Inflammatory macrophage (primary cell): ENCODE measurements at regions not wholly inside any gene's neighbourhood (a gene's known extent, or its start where the extent isn't known, plus 50 kb on each side); places are given as distances from the start of the nearest gene placed in this dataset.
A peak's percentile ranks its signal among the peaks of the same experiment; 100 is the strongest.
"Not testable (repeated sequence)": the region's sequence is repeated elsewhere in the genome, so short reads cannot be mapped to it uniquely, and the experiment has no call there.

Experiments used
- DNase-seq, 2 donors: peaks; one replicate each; pipeline ENCODE4 v3.0.0-alpha.2; 2020 to 2022

DNA sequence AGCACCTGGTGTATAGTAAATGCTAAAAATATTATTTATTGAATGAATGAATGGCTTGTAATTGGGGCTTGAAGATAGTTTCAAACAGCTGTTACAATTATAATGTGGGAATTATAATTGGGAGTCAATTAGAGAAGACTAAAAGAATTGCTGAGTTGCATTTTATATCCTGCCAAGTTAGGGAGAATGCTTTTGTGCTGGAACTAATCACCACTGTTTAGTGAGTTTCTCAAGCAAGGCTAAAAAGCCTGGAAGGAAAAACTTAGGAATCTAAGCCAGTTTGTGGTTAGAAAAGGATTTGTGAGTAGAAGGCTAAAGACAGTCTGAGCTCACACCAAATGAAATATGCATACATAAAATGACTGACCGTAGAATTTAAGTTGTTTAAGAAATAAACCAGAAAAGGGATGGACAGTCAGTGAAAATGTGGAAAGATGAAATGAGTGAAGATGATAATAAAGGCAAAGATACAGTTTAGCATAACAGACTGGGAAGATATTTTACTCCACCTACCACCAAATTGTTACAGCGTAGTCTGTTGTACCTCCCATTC is 647.7 kb upstream of the FSHR start:
- DNase-seq, result no peak

DNA sequence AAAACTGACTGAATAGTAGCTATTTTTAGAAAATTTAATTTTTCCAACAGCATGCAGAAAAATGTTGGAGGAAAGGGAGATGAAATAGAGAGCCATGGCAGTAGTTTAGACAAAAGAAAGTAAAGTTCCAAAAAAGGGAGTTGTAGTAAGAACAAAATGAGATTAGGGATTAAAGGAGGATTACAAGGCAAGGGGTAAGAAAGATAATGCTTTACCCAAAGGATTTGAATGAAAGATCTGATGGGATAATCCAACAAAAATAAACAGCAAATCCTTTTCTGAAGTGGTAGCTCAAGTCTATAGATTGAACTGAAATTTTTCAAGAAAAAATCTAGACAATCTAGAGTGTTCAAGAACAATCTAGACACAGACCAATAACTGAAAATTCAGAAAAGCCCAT is 644.3 kb upstream of the FSHR start:
- no peak for DNase-seq

DNA sequence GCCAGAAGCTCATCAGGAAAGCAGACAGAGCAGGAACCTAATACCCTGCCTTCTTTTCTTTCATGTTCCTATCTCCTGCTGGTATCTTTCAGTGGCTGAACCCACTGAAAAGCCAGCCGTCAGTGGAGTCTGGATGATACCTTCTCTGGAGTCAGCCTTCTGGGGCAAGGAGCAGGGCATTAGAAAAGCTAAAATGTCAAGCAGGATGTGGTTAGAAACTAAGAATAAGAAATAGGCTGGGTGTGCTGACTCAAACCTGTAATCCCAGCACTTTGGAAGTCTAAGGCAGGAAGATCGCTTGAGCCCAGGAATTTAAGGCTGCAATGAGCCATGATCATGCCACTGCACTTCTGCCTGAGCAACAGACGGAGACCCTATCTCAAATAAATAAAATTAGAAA is 642.0 kb upstream of the FSHR start:
- DNase-seq, result no peak

DNA sequence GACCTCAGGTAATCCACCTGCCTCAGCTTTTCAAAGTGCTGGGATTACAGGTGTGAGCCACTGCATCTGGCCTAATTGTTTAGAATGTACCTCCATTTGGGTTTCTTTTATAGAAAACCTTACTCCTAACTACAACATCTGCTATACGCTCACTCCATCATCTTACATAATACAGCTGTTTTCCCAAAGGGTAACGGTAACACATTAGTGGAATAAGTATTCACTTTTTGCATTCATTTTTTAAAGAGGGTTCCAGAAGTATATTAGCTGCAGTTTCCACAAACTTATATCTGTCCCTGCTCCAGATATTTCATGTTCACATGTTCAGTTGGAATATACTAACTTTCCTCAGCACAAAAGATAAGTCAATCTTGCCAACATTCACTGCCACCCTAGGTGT is 640.1 kb upstream of the FSHR start:
- no peak for DNase-seq

DNA sequence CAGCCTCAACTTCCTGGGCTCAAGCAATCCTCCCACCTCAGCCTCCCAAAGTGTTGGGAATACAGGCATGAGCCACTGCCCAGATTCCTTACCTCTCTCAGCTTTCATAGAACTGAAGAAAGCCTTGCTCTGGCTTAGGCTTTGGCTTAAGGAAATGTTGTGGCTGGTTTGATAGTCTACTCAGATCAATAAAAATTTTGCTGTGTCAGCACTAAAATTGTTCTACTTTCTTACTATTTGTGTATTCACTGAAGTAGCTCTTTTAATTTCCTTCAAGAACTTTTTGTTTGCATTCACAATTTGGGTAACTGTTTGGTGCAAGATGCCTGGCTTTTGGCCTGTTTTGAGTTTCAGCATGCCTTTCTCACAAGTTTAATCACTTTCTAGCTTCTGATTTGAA is 634.0 kb upstream of the FSHR start:
- no peak for DNase-seq

DNA sequence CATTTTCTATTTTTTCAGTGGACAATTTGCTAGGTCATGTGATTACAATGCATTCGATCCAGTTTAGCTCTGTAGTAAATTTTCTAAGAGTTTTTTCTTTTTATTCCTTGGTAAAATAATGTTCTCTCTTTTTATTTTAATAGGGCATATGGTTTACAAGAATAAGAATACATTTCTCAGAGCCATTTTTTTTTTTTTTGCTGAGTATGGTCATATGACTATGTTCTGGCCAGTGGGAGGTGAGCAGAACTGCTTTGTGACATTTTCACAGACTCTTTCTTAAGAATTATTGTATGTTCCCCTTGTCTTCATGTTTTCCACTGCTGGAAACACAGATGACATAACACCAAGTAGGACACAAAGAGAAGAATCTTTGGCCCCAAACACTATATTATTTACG is 626.6 kb upstream of the FSHR start:
- no peak for DNase-seq

DNA sequence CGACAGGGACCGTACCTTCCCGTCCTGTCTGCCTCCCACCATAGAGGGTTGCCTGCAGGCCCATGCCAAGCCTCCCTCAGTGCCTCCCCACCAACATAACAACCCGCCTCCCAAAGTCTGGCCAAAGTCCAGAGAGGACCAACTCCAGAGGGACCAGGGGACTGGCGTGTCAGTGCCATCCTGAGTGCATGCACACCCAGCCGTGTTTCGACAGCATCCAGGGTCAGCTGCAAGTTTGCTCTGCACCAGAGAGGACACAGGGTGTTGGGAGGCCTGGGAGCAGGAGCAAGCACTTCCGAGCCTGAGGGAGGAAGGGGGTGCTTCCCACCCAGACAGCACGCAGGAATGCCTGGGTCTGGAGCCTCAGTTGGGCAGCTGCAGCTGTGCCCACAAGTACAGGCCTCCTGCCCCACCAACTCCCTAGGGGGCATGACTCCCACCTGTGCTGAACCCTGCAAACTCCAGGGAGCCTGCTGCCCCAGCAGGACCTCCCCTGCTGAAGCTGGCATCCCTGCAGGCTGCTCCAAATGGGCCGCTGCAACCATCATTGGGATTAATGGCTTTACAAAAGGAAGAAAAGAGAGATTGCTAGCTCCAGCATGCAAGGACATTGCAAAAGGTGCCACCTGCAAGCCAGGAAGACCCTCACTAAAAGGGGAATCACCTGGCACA is 618.1 kb upstream of the FSHR start:
- no peak for DNase-seq

DNA sequence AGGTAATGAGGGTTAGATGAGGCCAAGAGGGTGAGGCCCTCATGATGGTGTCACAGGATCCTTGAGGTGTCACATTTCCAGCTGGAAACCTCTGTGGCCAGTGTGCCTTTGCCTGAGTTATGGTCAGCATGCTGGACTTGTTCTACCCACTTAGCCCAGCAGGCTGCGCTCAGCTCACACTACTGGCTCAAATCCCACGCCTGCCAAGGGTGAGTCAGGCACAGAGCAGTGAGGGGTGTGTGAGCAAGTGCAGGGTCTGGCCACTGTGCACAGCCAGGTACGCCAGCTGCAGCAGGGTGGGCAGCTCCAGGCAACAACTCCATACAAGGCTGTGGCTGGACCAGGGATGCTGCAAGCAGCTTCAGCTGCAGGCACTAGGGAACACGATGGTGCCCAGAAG is 616.6 kb upstream of the FSHR start:
- DNase-seq, result peak in 1 of 2 donors; percentile 9

DNA sequence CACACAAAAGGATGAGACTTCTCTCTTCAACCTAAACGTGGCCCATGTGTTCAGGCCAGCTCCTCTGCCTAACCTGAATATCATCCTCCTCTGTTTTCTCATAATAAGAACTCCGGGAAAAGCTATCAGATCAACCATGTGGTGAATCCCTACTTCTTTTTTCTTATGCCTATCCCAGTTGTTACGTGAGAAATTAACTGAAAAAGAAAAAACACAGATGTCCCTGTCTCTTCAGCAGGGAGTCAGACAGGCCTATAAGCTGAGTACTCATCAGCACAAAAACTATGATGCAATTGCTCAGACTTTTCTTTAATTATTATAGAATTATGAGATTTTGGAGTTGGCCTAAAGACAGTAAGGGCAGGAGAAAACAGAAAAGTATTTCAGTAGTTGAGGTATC is 613.0 kb upstream of the FSHR start:
- DNase-seq, result no peak

DNA sequence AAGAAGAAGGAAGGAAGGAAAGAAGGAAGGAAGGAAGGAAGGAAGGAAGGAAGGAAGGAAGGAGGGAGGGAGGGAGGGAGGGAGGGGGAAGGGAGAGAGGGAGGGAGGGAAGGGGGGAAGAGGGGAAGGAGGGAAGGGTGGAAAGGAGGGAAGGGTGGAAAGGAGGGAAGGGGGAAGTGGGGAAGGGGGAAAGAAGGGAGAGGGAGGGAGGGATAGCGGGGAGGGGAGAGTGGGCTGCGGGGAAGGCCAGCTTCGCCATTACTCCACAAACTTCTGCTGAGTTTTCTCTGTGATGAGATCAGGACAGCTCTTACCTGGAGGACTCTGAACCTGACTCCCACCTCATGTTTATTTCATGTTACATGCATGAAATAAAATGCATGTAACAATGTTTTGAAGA is 601.5 kb upstream of the FSHR start:
- DNase-seq, result no peak

DNA sequence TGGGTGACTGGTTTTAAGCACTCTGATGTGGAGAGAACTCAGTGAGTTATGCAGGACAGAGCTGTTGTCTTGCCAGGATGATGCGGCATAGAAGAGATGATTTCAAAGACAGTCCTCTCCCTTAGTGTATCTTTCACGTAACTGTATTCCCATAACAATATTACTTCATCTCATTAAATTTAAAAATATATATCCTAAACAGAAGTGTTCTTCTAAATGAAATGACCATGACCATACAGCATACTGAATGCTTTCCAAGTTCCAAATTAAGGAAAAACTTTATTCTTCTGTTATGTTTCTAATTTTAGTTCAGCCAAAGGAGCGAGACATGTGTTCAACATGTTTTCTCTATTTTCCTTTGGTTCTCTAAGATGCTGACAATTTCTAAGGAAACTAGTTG is 600.1 kb upstream of the FSHR start:
- DNase-seq, result no peak

DNA sequence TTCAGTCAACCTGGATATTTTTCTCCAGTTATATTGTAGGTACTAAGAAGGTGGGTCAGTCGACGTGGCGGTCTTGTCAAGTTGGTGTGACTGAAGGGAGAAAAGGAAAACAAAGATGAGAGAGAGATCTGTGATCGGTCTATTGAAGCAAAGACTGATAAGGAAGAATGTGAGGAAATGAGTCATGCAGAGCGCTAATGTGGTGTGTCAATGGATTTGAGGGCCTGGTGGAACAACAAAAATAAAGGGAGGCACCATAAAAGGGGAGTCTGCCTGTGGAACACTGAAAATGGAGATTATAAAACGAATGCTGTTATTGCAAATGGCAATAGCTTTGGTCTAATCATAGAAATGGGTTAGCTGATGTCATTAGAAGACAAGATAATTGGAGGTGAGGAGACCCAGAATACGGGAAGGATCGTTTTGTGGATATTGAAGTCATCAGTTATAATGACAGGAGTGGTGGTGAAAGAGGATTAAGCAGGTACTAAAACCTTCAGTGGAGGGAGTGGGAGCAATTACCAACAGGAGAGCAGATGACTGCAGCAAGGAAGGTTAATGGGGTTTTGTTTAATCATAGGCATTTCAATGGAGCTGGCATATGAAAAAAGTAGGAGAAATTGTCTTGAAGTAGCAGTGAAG is 599.1 kb upstream of the FSHR start:
- no peak for DNase-seq

DNA sequence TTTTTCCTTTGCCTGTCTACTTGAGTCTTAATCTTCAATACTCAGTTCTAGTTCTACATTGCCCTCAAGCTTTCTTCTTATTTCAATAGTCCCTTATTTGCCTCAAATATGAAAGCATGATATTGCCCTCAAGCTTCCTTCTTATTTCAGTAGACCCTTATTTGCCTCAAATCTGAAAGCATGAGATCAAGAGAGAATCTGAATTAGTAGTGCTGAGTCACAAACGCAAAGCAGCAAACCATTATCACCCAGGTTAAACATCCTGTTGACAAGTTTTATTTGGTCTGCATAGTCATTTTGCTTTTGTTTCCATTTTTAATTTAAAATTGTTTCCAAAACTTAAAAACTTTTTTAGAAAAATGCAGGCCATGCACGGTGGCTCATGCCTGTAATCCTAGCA is 583.3 kb upstream of the FSHR start:
- DNase-seq, result no peak

DNA sequence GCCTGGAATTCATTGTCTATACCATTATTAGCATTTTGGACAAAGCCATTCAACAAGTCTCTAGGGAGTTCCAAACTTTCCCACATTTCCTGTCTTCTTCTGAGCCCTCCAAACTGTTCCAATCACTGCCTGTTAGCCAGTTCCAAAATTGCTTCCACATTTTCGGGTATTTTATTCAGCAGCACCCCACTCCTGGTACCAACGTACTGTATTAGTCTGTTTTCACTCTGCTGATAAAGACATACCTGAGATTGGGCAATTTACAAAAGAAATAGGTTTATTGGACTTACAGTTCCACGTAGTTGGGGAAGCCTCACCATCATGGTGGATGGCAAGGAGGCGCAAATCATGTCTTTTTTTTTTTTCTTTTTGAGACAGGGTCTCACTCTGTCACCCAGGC is 578.6 kb upstream of the FSHR start:
- DNase-seq, result not testable (repeated sequence)

DNA sequence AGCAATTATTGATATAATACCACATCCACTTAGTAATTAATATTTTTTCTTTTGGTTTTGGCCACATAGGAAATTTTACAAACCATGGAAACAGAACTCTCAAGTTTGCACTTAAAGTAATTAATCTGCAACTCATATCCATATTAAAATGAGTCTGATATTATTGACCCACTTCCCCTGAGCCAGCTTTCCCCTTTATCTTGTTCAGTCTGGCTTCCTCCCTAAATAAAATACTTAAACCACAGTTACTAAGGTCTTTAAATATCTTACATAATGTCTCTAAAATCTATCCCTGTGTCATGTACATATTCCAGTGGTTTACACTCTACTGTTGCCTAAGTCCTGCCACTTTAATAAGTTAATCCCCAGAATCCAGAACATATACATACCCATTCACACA is 564.9 kb upstream of the FSHR start:
- DNase-seq, result no peak

DNA sequence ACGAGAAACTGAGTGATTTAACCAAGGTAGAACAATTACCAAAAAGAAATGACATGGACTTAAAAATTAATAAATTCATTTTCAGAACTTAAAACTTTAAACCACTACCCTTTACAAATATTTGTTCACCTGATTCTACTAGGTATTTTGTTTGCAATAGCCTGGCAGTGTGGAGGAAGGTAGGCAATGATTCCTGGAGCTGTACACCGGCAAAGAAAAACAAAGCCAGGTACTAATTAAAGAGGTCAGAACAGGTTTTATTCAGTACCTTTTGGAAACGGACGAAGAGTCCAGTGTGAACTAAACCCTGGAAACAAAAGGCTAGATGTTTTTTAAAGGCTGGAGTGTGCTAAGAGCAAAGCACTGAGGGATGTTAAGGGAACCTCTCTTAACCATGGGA is 561.3 kb upstream of the FSHR start:
- no peak for DNase-seq

DNA sequence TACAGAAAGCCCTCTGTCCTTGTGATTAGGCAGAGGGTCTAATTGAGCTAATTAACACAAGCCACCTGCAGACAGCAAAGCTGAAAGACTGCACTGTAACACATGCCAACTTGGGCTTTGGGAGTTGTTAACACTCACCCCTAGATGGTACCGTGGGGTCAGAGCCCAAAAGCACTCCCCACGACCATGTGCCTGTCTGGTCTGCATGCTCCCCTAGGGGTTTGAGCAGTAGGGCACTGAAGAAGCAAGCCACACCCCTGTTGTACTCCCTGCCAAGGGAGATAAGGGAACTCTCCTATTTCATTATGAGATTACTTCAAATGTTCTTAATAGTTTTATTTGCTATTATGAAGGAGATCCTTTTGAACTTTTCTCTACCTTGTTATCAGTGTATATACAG is 560.1 kb upstream of the FSHR start:
- DNase-seq, result no peak

DNA sequence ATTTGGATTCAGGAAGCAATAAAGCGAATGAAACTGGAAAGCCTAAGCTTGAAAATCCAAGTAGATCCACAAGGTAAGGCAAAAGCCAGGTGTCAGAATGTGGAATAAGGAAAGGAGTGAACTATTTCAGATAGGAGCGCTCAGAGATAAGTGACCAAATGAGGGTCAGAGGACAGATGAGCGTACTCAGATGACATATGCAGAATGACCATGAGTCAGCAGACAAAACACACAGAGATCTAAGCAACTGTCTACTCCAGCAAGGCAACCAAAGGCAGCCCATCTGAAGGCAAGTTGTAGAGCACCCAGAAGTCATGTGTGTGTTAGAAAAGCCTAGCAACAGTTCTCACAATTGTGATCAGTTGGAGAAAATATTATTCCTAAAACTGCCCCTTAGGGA is 548.4 kb upstream of the FSHR start:
- no peak for DNase-seq

DNA sequence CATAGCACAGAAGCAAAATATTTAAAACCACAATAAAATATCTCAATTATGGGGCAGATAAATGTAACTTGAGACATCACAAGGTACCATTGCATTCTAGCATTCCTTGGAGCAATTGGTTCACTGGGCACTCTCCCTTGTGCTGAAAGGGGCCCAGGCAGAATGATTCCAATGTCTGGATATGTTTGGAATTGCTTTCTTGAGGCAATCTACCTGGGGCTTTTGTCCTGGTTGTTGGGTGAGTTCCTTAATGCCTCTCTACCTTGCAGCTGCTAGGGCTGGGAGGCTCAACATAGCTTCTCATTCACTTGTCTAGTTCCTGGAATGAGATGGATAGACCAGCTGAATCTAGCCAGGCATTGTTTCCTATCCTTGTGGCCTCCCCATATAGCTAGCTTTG is 539.6 kb upstream of the FSHR start:
- no peak for DNase-seq

DNA sequence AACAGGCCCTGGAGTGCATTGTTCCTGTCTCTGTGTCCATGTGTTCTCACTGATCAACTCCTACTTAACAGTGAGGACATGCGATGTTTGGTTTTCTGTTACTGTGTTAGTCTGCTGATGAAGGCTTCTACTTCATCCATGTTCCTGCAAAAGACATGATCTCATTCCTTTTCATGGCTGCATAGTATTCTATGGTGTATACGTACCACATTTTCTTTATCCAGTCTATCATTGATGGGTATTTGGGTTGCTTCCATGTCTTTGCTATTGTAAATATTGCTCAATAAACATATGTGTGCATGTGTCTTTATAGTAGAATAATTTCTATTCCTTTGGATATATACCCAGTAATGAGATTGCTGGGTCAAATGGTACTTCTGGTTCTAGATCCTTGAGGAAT is 537.7 kb upstream of the FSHR start:
- DNase-seq, result not testable (repeated sequence)

DNA sequence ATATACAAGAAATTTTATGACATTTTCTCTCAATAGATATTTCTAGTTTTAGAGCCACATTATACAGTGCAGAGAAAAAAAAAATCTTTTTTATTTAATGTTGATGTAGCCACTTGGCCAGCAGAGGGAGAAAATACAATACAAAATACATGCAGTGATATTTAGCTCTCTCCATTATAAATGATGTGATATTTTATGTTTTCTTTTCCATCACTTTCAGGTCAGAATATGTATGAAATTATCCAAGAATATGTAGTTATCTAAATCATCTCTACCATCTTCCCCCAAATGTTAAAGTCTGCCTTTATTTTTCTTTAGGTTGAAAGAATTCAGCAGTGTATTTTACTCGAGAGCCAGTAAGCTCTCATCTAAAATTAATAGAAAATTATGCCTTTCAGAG is 533.6 kb upstream of the FSHR start:
- no peak for DNase-seq

DNA sequence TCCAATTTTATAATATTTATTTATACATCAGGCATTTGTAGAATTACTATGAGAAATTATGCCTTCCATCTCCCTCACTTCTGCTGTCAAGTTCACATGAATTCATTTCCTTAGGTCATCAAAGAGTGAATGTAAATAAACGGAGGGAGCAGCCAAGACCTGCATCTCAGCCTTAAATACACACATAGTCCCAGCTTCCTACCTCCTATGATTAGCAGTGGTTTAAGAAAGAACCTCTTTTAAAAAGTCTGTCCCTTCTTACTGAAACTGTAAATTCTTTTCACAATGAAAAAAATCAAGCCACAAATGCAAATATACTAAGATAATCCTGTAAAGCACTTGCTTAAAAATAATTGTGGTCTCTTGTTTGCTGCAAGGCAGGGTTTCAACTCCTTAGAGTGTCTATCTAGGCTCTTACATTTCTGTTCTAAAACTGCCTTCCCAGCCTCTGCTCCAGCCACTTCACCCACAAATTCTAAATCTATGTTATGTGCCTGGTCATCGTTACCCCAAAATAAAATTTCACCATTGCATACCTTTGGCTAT is 532.7 kb upstream of the FSHR start:
- DNase-seq, result no peak

DNA sequence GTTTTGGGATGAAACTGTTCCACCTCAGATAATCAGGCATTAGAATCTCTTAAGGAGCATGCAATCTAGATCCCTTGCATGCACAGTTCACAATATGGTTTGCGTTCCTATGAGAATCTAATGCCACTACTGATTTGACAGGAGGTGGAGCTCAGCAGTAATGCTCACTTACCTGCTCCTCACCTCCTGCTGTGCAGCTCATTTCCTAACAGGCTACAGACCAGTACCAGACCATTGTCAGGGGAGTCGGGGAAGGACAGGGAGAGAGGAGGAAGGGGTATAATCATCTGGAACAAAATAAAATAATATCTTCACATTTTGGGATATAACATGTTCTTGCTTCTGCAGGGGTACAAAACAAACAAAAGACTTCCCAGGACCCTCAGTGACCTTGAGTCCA is 532.0 kb upstream of the FSHR start:
- DNase-seq, result no peak

DNA sequence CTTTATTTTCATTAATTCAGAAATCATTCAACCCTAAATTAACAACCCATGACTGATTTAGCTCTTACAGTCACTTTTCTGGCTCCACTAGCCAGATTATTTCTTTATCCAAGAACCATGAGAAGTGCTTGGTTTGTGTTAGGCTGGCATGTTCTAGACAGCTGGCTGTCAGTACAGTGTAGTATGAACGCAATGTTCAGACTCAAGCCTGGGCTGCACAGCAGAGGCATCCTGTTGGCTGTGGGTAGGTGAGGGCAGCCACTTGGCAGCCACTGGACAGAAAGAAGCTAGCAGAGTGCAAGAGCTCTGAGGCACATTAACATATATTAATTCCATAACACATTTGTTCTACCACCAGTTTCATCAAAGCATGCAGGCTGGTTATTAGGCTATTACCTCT is 522.9 kb upstream of the FSHR start:
- no peak for DNase-seq
